NCI-H524 (cell line): ENCODE measurements at regions not wholly inside any gene's neighbourhood (a gene's known extent, or its start where the extent isn't known, plus 50 kb on each side); places are given as distances from the start of the nearest gene placed in this dataset.

Experiments
- DNase-seq, 2 experiments: peaks; one replicate each; lab custom pipeline; 2025; lab: John Stamatoyannopoulos, UW

- no peak for DNase-seq
Measured at GRCh38 chr1:215458562-215458961, 108.5 kb upstream of the KCTD3 start.

- DNase-seq = no peak
Measured at GRCh38 chr1:215459136-215459535, 108.0 kb upstream of the KCTD3 start.

GRCh38 chr1:215466361-215466760, 100.7 kb upstream of the KCTD3 start:
- DNase-seq = no peak

- no peak for DNase-seq
Measured at GRCh38 chr1:215471463-215471862, 95.6 kb upstream of the KCTD3 start.

GRCh38 chr1:215472723-215473122, 94.4 kb upstream of the KCTD3 start:
- no peak for DNase-seq

- DNase-seq = no peak
Measured at GRCh38 chr1:215473943-215474342, 93.2 kb upstream of the KCTD3 start.

GRCh38 chr1:215474940-215475339, 92.2 kb upstream of the KCTD3 start:
- DNase-seq = no peak

- no peak for DNase-seq
Measured at GRCh38 chr1:215475796-215476481, 91.2 kb upstream of the KCTD3 start.

- DNase-seq = no peak
Measured at GRCh38 chr1:215476541-215476940, 90.6 kb upstream of the KCTD3 start.

- DNase-seq = no peak
Measured at GRCh38 chr1:215477632-215478031, 89.5 kb upstream of the KCTD3 start.

- DNase-seq = no peak
Measured at GRCh38 chr1:215479567-215479966, 87.5 kb upstream of the KCTD3 start.

GRCh38 chr1:215482079-215482478, 85.0 kb upstream of the KCTD3 start:
- peak in 1 of 2 experiments; percentile 14 for DNase-seq

GRCh38 chr1:215484171-215484939, 82.7 kb upstream of the KCTD3 start:
- no peak for DNase-seq

GRCh38 chr1:215487466-215487865, 79.6 kb upstream of the KCTD3 start:
- DNase-seq = no peak

GRCh38 chr1:215488850-215489249, 78.3 kb upstream of the KCTD3 start:
- DNase-seq = no peak

GRCh38 chr1:215489771-215490565, 77.1 kb upstream of the KCTD3 start:
- DNase-seq = no peak

GRCh38 chr1:215497528-215497927, 69.6 kb upstream of the KCTD3 start:
- peak in 1 of 2 experiments; percentile 47 for DNase-seq

- no peak for DNase-seq
Measured at GRCh38 chr1:215501496-215501895, 65.6 kb upstream of the KCTD3 start.

GRCh38 chr1:215502081-215502480, 65.0 kb upstream of the KCTD3 start:
- no peak for DNase-seq

- no peak for DNase-seq
Measured at GRCh38 chr1:215507119-215507518, 60.0 kb upstream of the KCTD3 start.

- DNase-seq = no peak
Measured at GRCh38 chr1:215508311-215508710, 58.8 kb upstream of the KCTD3 start.
